ENCODE measurements at regions not wholly inside any gene's neighbourhood (a gene's known extent, or its start where the extent isn't known, plus 50 kb on each side); places are given as distances from the start of the nearest gene placed in this dataset.
"Not testable (repeated sequence)": the region's sequence is repeated elsewhere in the genome, so short reads cannot be mapped to it uniquely, and the experiment has no call there.

- DNase-seq, result not testable (repeated sequence)
Measured at GRCh38 chr9:85792057-85792456, 50.3 kb upstream of the AGTPBP1 start.

- not testable (repeated sequence) for DNase-seq
Measured at GRCh38 chr9:85802978-85803695, 61.4 kb upstream of the AGTPBP1 start.

- DNase-seq, result not testable (repeated sequence)
Measured at GRCh38 chr9:85804847-85805133, 63.0 kb upstream of the AGTPBP1 start.

- DNase-seq, result peak; percentile 48
Measured at GRCh38 chr9:85805134-85806005, 63.6 kb upstream of the AGTPBP1 start.

GRCh38 chr9:85808329-85808728 is 66.6 kb upstream of the AGTPBP1 start:
- not testable (repeated sequence) for DNase-seq

- DNase-seq, result not testable (repeated sequence)
Measured at GRCh38 chr9:85813388-85813787, 71.6 kb upstream of the AGTPBP1 start.

GRCh38 chr9:85814800-85815199 is 73.0 kb upstream of the AGTPBP1 start:
- DNase-seq, result not testable (repeated sequence)

GRCh38 chr9:85818971-85819370 is 77.2 kb upstream of the AGTPBP1 start:
- peak; percentile 35 for DNase-seq

GRCh38 chr9:85820598-85820997 is 78.8 kb upstream of the AGTPBP1 start:
- not testable (repeated sequence) for DNase-seq

- peak; percentile 6 for DNase-seq
Measured at GRCh38 chr9:85824949-85825348, 83.2 kb upstream of the AGTPBP1 start.

- DNase-seq, result not testable (repeated sequence)
Measured at GRCh38 chr9:85834591-85834990, 92.8 kb upstream of the AGTPBP1 start.

GRCh38 chr9:85843949-85844348 is 97.0 kb upstream of the NAA35 start:
- peak; percentile 49 for DNase-seq

- DNase-seq, result not testable (repeated sequence)
Measured at GRCh38 chr9:85847782-85848181, 93.2 kb upstream of the NAA35 start.

GRCh38 chr9:85858056-85858750 is 82.7 kb upstream of the NAA35 start:
- DNase-seq, result no peak

- no peak for DNase-seq
Measured at GRCh38 chr9:85859765-85860164, 81.2 kb upstream of the NAA35 start.

- DNase-seq, result not testable (repeated sequence)
Measured at GRCh38 chr9:85861882-85862281, 79.1 kb upstream of the NAA35 start.

GRCh38 chr9:85863875-85864274 is 77.1 kb upstream of the NAA35 start:
- DNase-seq, result no peak

GRCh38 chr9:85871008-85871407 is 69.9 kb upstream of the NAA35 start:
- DNase-seq, result no peak

- not testable (repeated sequence) for DNase-seq
Measured at GRCh38 chr9:85871683-85872082, 69.3 kb upstream of the NAA35 start.

- DNase-seq, result peak; percentile 1
Measured at GRCh38 chr9:85872463-85872862, 68.5 kb upstream of the NAA35 start.

GRCh38 chr9:85876628-85877027 is 64.3 kb upstream of the NAA35 start:
- DNase-seq, result no peak

- DNase-seq, result not testable (repeated sequence)
Measured at GRCh38 chr9:85878872-85879597, 61.9 kb upstream of the NAA35 start.

- DNase-seq, result not testable (repeated sequence)
Measured at GRCh38 chr9:85880507-85880906, 60.4 kb upstream of the NAA35 start.

Measured in fibroblast of skin of back (primary cell).